ENCODE measurements at regions not wholly inside any gene's neighbourhood (a gene's known extent, or its start where the extent isn't known, plus 50 kb on each side); places are given as distances from the start of the nearest gene placed in this dataset.
A peak's percentile ranks its signal among the peaks of the same experiment; 100 is the strongest.

- H3K4me1 ChIP-seq: peaks cover 0 to 5% (median 0%) of the 10 kb centered on the region in 12 donors
- intact Hi-C loops (cut with DNase I): no loop called here
- TF ChIP-seq CTCF (IDR thresholded peaks at IDR 0.05) (no peak), POLR2A (IDR thresholded peaks at IDR 0.05) (no peak)
- no peak overlapping the region for H3K4me3 ChIP-seq
- ATAC-seq: no peak
- no peaks in the 10 kb centered on the region for H3K27me3 ChIP-seq
- H3K27ac ChIP-seq: no peak overlapping the region
- no peak for DNase-seq
- 86 to 92% (median 87%) methylated on average over 4 of the region's 4 CpGs for WGBS, 4 donors
- H3K36me3 ChIP-seq: no peaks in the 10 kb centered on the region
- no peaks in the 10 kb centered on the region for H3K9me3 ChIP-seq
These were observed 125.5 kb upstream of the SVIL start for GRCh38 chr10:29760138-29760900.

DNA sequence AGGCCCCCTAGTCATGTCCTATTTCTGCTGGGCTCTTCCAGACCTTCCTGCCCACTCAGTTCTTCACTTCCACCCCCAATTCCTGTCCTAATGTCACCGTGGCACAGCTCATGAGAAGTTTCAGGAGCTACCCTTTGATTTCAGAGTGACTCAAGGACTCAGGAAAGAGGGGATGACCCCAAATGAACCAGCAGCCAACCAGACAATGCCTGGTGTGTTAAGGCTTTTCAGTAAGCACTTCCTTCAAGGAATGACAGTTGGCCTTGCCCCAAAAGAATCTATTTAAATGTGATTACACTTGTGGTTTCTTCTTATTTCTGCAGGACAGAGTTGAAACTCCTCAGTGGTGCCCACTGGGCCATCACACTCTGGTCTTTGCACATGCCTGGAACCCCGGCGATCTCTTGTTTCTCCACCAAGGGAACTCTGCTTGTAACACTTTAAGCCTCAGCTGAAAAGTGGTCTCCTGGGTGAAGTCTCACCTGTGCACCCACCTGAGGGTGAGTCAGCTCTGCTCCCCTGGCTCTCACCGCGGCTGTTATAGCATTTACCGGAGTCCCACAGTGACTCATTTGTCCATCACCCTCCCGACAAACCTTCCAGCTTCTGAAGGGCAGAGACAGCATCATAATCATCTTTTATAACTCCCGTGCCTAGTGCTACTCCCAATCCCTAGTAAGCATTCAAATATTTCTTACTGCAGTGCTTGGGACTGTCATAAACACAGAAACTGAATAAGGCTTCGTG is 123.0 kb upstream of the SVIL start:
- DNase-seq (no peak), ATAC-seq (no peak)
- Histone ChIP-seq H3K9me3 (no peaks in the 10 kb centered on the region), H3K4me3 (no peak overlapping the region), H3K4me1 (peaks cover 0 to 5% (median 0%) of the 10 kb centered on the region in 12 donors), H3K36me3 (no peaks in the 10 kb centered on the region), H3K27me3 (no peaks in the 10 kb centered on the region), H3K27ac (peak overlapping the region in 1 of 12 donors; percentile 47)
- WGBS, 4 donors: 73 to 85% (median 81%) methylated on average over 8 to 9 of the region's 9 CpGs
- intact Hi-C loops (cut with DNase I): no loop called here
- TF ChIP-seq POLR2A (IDR thresholded peaks at IDR 0.05): no peak
- no peak for TF ChIP-seq CTCF (IDR thresholded peaks at IDR 0.05)

- Histone ChIP-seq H3K36me3 (no peaks in the 10 kb centered on the region), H3K4me3 (no peak overlapping the region), H3K27me3 (no peaks in the 10 kb centered on the region), H3K27ac (no peak overlapping the region), H3K4me1 (peaks cover 0 to 5% (median 0%) of the 10 kb centered on the region in 12 donors), H3K9me3 (no peaks in the 10 kb centered on the region)
- intact Hi-C loops (cut with DNase I): no loop called here
- no peak for TF ChIP-seq CTCF (IDR thresholded peaks at IDR 0.05)
- TF ChIP-seq POLR2A (IDR thresholded peaks at IDR 0.05): no peak
- no peak for DNase-seq
- ATAC-seq: no peak
- 83 to 90% (median 85%) methylated on average over 3 of the region's 3 CpGs for WGBS, 4 donors
These were observed 121.7 kb upstream of the SVIL start for GRCh38 chr10:29756451-29756850.

DNA sequence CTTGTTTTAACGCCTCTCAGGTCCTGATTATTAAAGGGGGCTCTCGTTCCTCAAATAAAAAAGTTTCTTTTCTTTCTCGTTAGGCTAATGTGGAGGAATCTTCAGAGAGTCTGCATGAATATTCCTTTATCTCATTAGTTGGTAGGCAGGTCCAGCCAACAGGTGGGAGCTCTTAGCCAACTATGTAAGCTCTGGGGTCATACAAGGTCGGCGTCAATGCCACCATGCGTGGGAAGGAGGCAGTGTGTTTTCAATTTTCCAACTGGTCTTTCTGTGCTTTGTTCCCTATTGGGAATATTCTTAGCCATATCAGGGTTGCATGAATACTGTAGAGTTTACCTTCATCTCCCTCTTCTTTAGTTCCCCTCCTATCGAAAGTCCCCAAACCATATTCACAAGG is 118.5 kb upstream of the SVIL start:
- no peak for ATAC-seq
- TF ChIP-seq POLR2A (IDR thresholded peaks at IDR 0.05) (no peak), CTCF (IDR thresholded peaks at IDR 0.05) (no peak)
- 90 to 94% (median 92%) methylated on average over 7 of the region's 7 CpGs for WGBS, 4 donors

More for the DNA sequence above, 118.5 kb upstream of the SVIL start:
- no peak overlapping the region for H3K27ac ChIP-seq
- no peaks in the 10 kb centered on the region for H3K9me3 ChIP-seq
- peaks cover 0 to 5% (median 0%) of the 10 kb centered on the region in 12 donors for H3K4me1 ChIP-seq
- H3K36me3 ChIP-seq: no peaks in the 10 kb centered on the region
- intact Hi-C loops (cut with DNase I): no loop called here
- no peaks in the 10 kb centered on the region for H3K27me3 ChIP-seq
- H3K4me3 ChIP-seq: no peak overlapping the region
- no peak for DNase-seq
